RCC 7860 (cell line): ENCODE measurements at regions not wholly inside any gene's neighbourhood (a gene's known extent, or its start where the extent isn't known, plus 50 kb on each side); places are given as distances from the start of the nearest gene placed in this dataset.

ENCODE experiments used
- DNase-seq: peaks from one replicate; pipeline ENCODE4 v3.0.0-alpha.2; 2015; ENCODE audit warnings: low spot score
- FAIRE-seq: peaks from 2 replicates; lab custom pipeline; 2012; peaks lifted over from hg19 to GRCh38; lab: Jason Lieb, UNC

DNA sequence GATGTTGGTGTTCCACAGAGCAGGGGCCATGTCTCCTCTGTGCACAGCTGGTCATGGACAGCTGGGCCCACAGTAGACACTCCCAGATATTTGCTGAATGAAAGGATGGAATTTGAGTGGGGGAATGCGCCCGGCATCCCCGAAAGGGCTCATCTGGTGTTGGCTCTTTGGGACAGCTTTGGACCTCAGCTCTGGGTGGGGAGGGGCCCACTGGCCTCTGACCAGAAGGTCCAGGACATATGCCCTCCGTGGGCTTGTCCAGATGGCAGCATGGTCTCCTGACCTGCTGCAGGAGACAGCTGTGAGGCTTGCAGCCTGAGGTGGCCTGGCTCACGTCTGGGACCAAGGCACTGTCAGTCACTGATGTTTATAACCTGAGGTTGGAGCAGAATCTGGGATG, 160.4 kb upstream of the AJAP1 start:
- no peak for DNase-seq
- FAIRE-seq, result no peak

- no peak for DNase-seq
- FAIRE-seq, result no peak
These were observed 159.9 kb upstream of the AJAP1 start for GRCh38 chr1:4494558-4494957.

GRCh38 chr1:4495809-4496208, 158.6 kb upstream of the AJAP1 start:
- no peak for DNase-seq
- no peak for FAIRE-seq

DNA sequence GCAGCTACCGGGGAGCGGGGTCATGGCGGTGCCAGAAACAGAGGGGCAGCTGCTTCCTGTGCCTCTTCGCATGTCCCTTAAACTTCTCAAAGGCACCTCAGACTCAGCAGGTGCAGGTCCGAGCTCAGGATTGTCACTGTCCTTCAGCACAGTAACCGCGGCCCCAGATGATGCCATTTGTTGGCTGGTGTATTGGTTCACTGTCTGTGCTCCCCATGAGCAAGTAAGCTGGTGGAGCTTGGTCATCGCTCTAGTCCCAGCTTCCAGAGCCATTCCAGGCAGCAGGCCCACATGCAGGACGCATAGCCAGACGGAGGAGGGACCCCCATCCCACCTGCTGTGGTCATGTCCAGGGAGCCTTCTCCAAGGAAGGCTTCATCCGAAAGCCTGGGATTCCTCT, 154.0 kb upstream of the AJAP1 start:
- FAIRE-seq, result no peak
- no peak for DNase-seq

- no peak for DNase-seq
- no peak for FAIRE-seq
These were observed 147.8 kb upstream of the AJAP1 start for GRCh38 chr1:4506591-4506990.

- DNase-seq (no peak), FAIRE-seq (no peak)
These were observed 145.2 kb upstream of the AJAP1 start for GRCh38 chr1:4509206-4509605.

DNA sequence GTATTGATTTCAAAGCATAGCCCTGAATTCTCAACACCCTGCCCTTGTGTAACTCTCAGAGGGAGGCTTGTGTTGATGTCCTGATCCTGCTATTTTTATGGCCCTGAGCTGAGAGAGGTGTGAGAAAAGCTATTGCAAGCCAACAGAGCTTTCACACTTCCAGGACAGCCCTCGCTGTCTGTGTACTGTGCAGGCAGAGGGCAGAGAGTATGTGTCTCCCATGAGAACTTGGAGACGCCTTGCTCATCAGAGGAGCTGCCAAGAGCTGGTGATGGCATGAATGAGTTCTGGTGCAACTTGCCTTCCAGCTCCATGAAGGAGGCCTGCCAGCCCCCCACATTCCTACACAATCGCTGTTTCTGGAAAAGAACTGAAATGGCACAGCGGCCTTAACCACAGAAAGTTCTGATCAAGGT, 144.1 kb upstream of the AJAP1 start:
- no peak for DNase-seq
- no peak for FAIRE-seq

DNA sequence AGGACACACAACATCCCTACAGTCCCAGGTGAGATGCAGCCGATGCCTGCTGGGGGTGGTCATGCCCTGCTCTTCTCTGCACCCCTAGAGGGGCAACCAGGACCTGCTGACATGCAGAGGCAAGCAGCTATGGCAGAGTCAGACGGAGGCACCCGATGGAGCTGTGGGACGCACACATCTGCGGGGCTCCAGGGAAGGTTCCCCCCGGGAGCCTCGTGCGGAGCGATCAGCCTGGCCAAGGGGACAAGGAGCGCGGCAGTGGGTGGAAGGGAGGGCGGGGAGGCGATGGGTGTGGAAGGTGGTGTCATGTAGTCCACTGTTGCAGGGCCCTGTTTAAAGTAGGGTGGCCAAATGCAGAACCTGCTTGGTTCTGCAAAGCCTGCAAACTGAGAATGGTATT, 143.0 kb upstream of the AJAP1 start:
- FAIRE-seq (no peak), DNase-seq (no peak)

DNA sequence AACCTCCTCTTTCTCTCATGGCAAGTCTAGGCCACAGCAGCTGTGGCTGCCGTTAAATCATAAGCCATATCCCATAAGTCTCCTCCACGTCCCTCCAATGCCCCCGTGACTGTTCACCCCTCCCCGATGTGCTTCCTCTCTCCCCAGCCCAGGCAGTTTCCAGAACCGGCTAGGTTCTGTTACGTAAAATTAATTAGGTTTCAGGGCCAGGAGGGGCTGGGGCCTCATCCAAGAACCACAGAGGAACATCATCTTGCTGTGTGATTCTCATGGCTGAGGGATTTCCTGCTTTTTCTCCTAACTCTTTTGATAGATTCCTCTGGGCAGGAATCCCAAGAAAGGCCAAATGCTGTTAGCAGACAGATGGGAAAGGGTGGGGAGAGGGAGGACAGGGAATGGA, 141.8 kb upstream of the AJAP1 start:
- FAIRE-seq, result no peak

DNA sequence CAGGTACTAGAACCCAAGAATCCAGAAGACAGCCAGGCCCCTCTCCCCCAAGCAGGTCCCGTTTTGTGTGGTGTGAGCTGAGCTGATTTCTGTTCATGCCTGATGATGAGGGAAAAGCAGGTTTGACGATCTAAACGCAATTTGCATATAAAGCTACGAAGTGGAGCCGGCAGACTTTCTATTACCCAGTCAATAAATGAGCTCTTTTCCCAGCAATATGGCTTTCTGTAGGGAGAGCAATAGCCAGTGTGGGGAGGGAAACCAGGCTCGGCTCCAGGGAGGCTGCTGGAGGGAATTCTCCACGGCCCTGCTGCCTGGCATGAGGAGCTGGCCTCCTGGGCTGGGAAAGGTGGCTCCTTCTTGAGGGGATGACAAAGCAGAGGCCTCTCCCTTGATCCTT, 140.7 kb upstream of the AJAP1 start:
- FAIRE-seq (no peak), DNase-seq (no peak)

More for the DNA sequence above, 141.8 kb upstream of the AJAP1 start:
- no peak for DNase-seq

- FAIRE-seq, result no peak
- DNase-seq, result no peak
These were observed 138.6 kb upstream of the AJAP1 start for GRCh38 chr1:4515727-4516289.

- FAIRE-seq (no peak), DNase-seq (no peak)
These were observed 137.8 kb upstream of the AJAP1 start for GRCh38 chr1:4516596-4516995.

GRCh38 chr1:4517186-4517954, 137.0 kb upstream of the AJAP1 start:
- DNase-seq (no peak), FAIRE-seq (no peak)

GRCh38 chr1:4518621-4519020, 135.8 kb upstream of the AJAP1 start:
- DNase-seq (no peak), FAIRE-seq (no peak)

DNA sequence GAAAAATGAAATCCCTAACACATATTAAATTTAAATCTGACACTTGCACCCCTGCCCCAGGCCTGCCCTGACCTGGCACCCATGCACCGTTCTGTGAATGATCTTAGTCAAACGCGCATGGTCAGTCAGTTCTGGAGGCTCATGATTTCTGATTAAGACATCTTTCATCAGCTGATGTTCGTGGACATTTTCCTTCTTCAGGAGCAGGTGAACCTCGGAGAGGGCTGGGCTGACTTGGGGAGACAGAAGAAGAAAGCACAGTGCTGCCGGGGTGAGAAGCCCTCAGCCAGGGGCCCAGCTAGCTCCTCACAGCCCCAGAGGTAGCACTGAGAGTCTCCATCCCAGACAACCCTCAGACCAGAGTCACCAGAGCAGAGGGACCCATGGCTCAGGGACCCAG, 134.5 kb upstream of the AJAP1 start:
- FAIRE-seq, result no peak
- DNase-seq, result no peak

GRCh38 chr1:4523551-4523950, 130.9 kb upstream of the AJAP1 start:
- no peak for FAIRE-seq
- DNase-seq, result no peak

DNA sequence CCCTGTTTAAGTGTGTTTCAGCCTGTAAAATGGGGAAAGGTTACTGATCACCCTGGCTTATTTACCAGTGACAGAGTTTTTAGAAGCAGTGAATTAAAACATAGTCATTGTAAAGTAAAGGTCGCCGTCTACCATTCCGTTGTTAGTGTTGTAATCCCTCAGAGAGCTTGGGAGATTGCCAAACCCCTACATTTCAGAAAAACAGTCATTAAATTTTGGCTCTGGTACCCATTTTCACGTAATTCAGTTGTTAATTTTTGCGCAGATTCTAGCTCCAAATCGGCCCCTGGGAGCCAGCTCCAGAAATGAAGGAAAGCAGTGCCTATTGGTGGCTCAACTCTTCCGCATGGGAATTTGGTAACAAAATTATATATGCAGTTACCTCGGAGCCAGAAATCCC, 127.7 kb upstream of the AJAP1 start:
- no peak for FAIRE-seq
- no peak for DNase-seq

GRCh38 chr1:4527819-4528218, 126.6 kb upstream of the AJAP1 start:
- no peak for FAIRE-seq
- DNase-seq, result no peak

DNA sequence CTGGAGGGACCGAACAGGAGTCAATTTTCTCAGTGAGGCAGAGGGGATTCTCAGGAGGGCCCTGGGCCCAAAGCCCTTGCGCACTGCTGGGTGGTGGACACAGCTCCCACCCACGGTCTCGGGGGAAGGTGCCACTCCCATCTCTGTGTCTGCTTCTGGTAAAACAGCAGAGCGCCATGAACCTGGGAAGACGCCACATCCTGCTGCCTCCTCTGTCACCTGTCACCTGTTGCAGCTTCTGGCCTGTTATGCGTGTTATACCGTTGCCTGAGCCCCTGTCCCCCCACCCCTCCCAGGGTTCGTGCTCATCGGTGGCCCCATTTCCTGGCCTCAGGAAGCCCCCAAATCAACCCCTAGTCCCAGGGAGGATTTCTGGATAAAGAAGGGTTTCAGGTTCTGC, 125.8 kb upstream of the AJAP1 start:
- FAIRE-seq (no peak), DNase-seq (no peak)

DNA sequence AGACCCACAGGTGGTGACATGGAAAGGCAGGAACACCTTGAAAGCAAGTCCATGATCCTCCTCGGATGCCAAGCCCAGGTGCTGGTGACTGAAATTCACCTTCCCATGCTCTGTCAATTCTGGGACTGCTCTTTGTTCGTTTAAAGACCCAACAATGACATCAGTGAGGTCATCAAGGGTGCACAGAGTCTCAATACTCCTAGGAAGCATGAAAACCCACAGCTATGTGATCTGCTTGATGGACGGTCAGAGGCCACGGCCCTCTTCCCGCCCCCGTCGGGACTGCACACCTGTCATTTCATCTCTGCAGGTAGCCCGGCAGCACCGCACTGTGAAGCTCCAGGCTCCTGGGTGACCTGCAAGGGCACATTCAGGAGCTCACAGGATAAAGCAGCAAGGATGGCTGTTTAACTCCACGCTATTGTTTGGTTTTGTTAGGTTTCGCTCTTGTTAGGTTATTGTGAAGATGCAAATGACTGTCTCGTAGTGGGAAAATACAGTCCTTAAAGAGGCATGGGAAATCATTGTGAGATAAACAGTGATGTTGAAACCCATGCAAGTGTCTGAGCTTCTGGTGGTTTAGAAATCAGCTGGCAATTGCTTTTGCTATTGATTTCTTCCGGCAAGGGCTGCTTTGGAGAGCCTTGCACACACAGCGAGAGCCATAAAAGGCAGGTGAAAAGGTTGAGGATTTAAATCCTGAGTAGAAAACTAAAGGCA, 124.8 kb upstream of the AJAP1 start:
- FAIRE-seq (no peak), DNase-seq (no peak)

- no peak for DNase-seq
These were observed 124.1 kb upstream of the AJAP1 start for GRCh38 chr1:4530166-4530785.

GRCh38 chr1:4531842-4532241, 122.6 kb upstream of the AJAP1 start:
- DNase-seq, result no peak
- no peak for FAIRE-seq

More at GRCh38 chr1:4530166-4530785, 124.1 kb upstream of the AJAP1 start:
- FAIRE-seq, result no peak
